CD8-positive, alpha-beta memory T cell (primary cell): ENCODE measurements at regions not wholly inside any gene's neighbourhood (a gene's known extent, or its start where the extent isn't known, plus 50 kb on each side); places are given as distances from the start of the nearest gene placed in this dataset.

ENCODE experiments used
- CTCF ChIA-PET: fragments of 350-600 bp; sonication (Branson Sonifier 250); formaldehyde crosslinking; loops from one replicate; lab custom pipeline; 2021; ENCODE audit warnings: antibody characterized with exemption; lab: Charles Lee
- POLR2A ChIA-PET: fragments of 350-600 bp; sonication (Branson Sonifier 250); formaldehyde crosslinking; loops from one replicate; lab custom pipeline; 2021; ENCODE audit warnings: antibody characterized with exemption; lab: Charles Lee
- DNase-seq, 5 donors: peaks; one replicate each; pipeline versions ENCODE4 v3.0.0 to v3.0.0-alpha.2; 2020 to 2022; ENCODE audit warnings: mixed read lengths in 1 of 5
- H3K27ac ChIP-seq: one replicate; pipeline ENCODE4 v1.7.0; 2013; ENCODE audit warnings: low read depth, mild to moderate bottlenecking, low read length, moderate library complexity
- H3K27me3 ChIP-seq: 2 replicates; pipeline ENCODE4 v1.7.0; 2013; ENCODE audit warnings: low read length, mild to moderate bottlenecking; ENCODE audit not compliant: insufficient read depth, poor library complexity, severe bottlenecking
- H3K36me3 ChIP-seq: 2 replicates; pipeline ENCODE4 v1.7.0; 2013; ENCODE audit warnings: mild to moderate bottlenecking, low read length, moderate library complexity; ENCODE audit not compliant: insufficient read depth
- H3K4me1 ChIP-seq: 2 replicates; pipeline ENCODE4 v1.7.0; 2013; ENCODE audit warnings: mild to moderate bottlenecking, low read length, moderate library complexity; ENCODE audit not compliant: insufficient read depth
- H3K4me3 ChIP-seq: 2 replicates; pipeline ENCODE4 v1.7.0; 2013; ENCODE audit warnings: mild to moderate bottlenecking, low read length
- H3K9me3 ChIP-seq: 2 replicates; pipeline ENCODE4 v1.7.0; 2013; ENCODE audit warnings: mild to moderate bottlenecking, low read length
- H3K27ac Mint-ChIP-seq, 8 donors: one replicate each; pipeline ENCODE4 v1.8.0; 2020 to 2021; ENCODE audit warnings: mixed read lengths in 8 of 8, mild to moderate bottlenecking in 6 of 8, inconsistent platforms in 3 of 8, moderate library complexity in 3 of 8
- H3K27me3 Mint-ChIP-seq, 2 donors: one replicate each; pipeline ENCODE4 v1.8.0; 2020 to 2021; ENCODE audit warnings: mixed read lengths in 2 of 2, mild to moderate bottlenecking in 1 of 2, moderate library complexity in 1 of 2
- H3K36me3 Mint-ChIP-seq, 3 donors: one replicate each; pipeline ENCODE4 v1.8.0; 2020 to 2021; ENCODE audit warnings: mixed read lengths in 3 of 3, inconsistent platforms in 1 of 3, mild to moderate bottlenecking in 1 of 3
- H3K4me1 Mint-ChIP-seq, 3 donors: one replicate each; pipeline ENCODE4 v1.8.0; 2020 to 2021; ENCODE audit warnings: mixed read lengths in 3 of 3, inconsistent platforms in 1 of 3, mild to moderate bottlenecking in 1 of 3
- H3K4me3 Mint-ChIP-seq, 7 donors: one replicate each; pipeline ENCODE4 v1.8.0; 2020 to 2021; ENCODE audit warnings: mixed read lengths in 7 of 7, mild to moderate bottlenecking in 6 of 7, moderate library complexity in 4 of 7, inconsistent platforms in 2 of 7
- H3K9me3 Mint-ChIP-seq, 5 donors: one replicate each; pipeline ENCODE4 v1.8.0; 2020 to 2022; ENCODE audit warnings: mixed read lengths in 5 of 5, mild to moderate bottlenecking in 3 of 5, moderate library complexity in 2 of 5, inconsistent platforms in 1 of 5

DNA sequence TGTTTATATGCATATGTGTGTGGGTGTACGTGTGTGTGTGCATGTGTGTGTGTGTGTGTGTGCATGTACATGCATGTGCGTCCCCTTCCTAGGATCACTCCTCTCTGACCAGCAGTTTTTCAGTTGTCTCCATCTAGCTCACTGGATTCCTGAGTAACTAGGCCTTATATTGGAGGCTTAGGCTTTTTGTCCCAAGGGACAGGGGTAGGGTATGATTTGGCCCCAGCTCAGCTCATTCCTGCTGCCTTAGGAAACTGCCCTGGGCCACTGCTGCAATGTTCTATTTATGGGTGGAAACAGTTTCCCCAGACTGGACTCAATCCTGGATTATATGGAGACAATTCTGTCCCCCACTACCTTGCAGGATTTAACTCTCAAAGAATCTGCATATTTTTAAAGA lies 68.8 kb upstream of the SDK1 start:
- H3K4me3 ChIP-seq: no peak overlapping the region
- H3K36me3 ChIP-seq: no peaks in the 10 kb centered on the region
- no peak overlapping the region for H3K27ac Mint-ChIP-seq
- peaks cover 10% of the 10 kb centered on the region for H3K9me3 ChIP-seq
- H3K4me1 Mint-ChIP-seq: peaks cover 0 to 16% (median 8%) of the 10 kb centered on the region in 3 donors
- ChIA-PET CTCF (no interaction called here), POLR2A (no interaction called here)
- H3K27ac ChIP-seq: no peak overlapping the region
- H3K4me3 Mint-ChIP-seq: no peak overlapping the region
- peaks cover 0 to 20% (median 0%) of the 10 kb centered on the region in 3 donors for H3K36me3 Mint-ChIP-seq
- H3K4me1 ChIP-seq: no peaks in the 10 kb centered on the region
- peaks cover 0 to 13% (median 13%) of the 10 kb centered on the region in 5 donors for H3K9me3 Mint-ChIP-seq
- H3K27me3 ChIP-seq: peaks cover 5% of the 10 kb centered on the region
- no peak for DNase-seq
- H3K27me3 Mint-ChIP-seq: peaks cover 13 to 42% of the 10 kb centered on the region in 2 donors

DNA sequence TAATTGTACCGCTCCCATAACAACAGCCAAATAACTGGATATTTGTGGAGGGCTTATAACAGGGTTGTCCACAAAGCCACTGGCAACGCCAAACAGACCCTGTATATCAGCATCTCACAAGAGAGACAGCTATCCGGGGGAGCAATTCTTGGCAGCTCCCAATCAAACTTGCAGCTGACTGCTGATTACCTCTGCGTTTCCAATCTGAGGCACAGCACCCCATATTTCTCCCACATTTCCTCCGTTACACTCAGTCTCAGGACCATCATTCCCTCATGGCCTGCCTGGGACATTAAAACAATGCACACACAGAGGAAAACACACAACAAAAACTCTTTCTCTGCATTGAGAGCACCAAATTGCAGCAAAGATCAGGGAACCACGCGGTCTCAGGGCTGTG lies 67.8 kb upstream of the SDK1 start:
- Histone ChIP-seq H3K27ac (no peak overlapping the region), H3K4me3 (no peak overlapping the region), H3K4me1 (no peaks in the 10 kb centered on the region), H3K36me3 (no peaks in the 10 kb centered on the region), H3K27me3 (peaks cover 5% of the 10 kb centered on the region), H3K9me3 (peaks cover 10% of the 10 kb centered on the region)
- Mint-ChIP-seq H3K27ac (no peak overlapping the region), H3K4me3 (no peak overlapping the region), H3K4me1 (peaks cover 0 to 10% (median 4%) of the 10 kb centered on the region in 3 donors), H3K27me3 (peaks cover 10 to 49% of the 10 kb centered on the region in 2 donors), H3K36me3 (peaks cover 0 to 25% (median 0%) of the 10 kb centered on the region in 3 donors), H3K9me3 (peaks cover 0 to 13% (median 13%) of the 10 kb centered on the region in 5 donors)
- ChIA-PET CTCF (interaction anchor here (0.7 kb wide), 1 partner anchor 308 kb away, joined by 5 read pairs; no protein-coding TSS in a partner anchor), POLR2A (no interaction called here)
- no peak for DNase-seq

DNA sequence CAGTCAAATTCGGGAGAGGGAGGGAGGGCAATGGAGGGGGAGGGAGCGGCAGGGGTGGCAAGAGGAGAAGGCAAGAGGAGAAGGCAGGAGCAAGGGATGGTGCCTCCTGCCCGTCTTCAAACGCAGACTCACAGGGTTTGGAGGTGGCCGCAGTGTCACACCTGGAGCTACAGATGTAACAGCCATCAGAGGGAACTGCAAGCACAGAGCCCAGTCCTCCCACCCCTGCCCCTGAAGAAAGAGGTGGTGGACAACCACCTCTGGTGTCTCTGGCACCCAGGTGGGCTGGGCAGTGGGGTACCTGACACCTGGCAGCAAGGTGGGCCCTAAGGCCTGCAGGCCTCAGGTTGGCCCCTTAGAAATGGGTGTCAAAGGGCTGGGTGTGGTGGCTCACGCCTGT lies 67.0 kb upstream of the SDK1 start:
- H3K27ac ChIP-seq: no peak overlapping the region
- no peaks in the 10 kb centered on the region for H3K4me1 ChIP-seq
- POLR2A ChIA-PET: no interaction called here
- Mint-ChIP-seq H3K27ac (no peak overlapping the region), H3K36me3 (peaks cover 0 to 25% (median 0%) of the 10 kb centered on the region in 3 donors), H3K9me3 (peaks cover 0 to 13% (median 13%) of the 10 kb centered on the region in 5 donors), H3K4me3 (no peak overlapping the region), H3K4me1 (peaks cover 0 to 5% (median 0%) of the 10 kb centered on the region in 3 donors), H3K27me3 (peaks cover 10 to 49% of the 10 kb centered on the region in 2 donors)
- CTCF ChIA-PET: interaction anchor here (0.7 kb wide), 1 partner anchor 307 kb away, joined by 5 read pairs; no protein-coding TSS in a partner anchor
- H3K36me3 ChIP-seq: no peaks in the 10 kb centered on the region
- peaks cover 5% of the 10 kb centered on the region for H3K27me3 ChIP-seq
- no peak for DNase-seq
- no peak overlapping the region for H3K4me3 ChIP-seq
- H3K9me3 ChIP-seq: peaks cover 10% of the 10 kb centered on the region

DNA sequence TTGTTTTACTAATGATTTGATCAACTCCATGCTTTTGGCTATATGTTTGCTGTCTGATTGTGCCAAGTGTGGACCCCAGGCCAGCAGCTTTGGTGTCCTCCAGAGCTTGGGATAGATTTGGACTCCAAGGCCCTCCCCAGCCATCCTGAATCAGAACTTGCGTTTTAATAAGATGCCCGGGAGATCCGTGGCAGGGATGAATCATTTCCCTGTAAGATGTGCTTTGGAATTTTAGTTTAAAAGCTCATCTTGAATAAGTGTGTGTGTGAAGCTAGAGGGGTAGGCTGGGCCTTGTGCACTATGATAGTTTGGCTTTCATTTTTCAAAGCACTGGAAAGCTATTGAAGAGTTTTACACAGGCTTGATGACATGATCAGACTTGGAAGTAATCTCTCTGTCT lies 66.2 kb upstream of the SDK1 start:
- ChIA-PET CTCF (no interaction called here), POLR2A (no interaction called here)

DNA sequence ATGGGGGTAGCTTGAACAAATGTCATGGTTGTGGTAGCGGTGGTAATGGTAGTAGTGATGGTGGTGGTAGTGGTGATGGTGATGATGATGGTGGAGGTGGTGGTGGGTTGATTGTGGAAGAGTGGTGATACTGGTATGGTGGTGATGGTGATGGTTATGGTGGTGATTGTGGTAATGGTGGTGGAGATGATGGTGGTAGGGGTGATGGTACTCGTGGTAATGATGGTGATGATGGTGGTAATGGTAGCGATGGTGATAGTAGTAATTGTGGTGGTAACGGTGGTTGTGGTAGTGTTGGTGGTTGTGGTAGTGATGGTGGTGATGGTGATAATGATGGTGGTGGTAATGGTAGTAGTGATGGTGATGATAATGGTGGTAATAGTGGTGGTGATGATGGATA lies 65.7 kb upstream of the SDK1 start:
- Mint-ChIP-seq H3K27me3 (peaks cover 11 to 49% of the 10 kb centered on the region in 2 donors), H3K27ac (no peak overlapping the region), H3K36me3 (peaks cover 0 to 25% (median 0%) of the 10 kb centered on the region in 3 donors), H3K4me1 (no peaks in the 10 kb centered on the region), H3K9me3 (peaks cover 0 to 13% (median 13%) of the 10 kb centered on the region in 5 donors), H3K4me3 (no peak overlapping the region)
- H3K9me3 ChIP-seq: peaks cover 10% of the 10 kb centered on the region
- no peaks in the 10 kb centered on the region for H3K4me1 ChIP-seq
- H3K27me3 ChIP-seq: peaks cover 5% of the 10 kb centered on the region
- POLR2A ChIA-PET: no interaction called here
- no peak overlapping the region for H3K4me3 ChIP-seq
- no peak for DNase-seq
- H3K36me3 ChIP-seq: no peaks in the 10 kb centered on the region
- CTCF ChIA-PET: no interaction called here
- H3K27ac ChIP-seq: no peak overlapping the region

More for the DNA sequence above, 66.2 kb upstream of the SDK1 start:
- no peak overlapping the region for H3K27ac ChIP-seq
- peaks cover 5% of the 10 kb centered on the region for H3K27me3 ChIP-seq
- Mint-ChIP-seq H3K4me3 (no peak overlapping the region), H3K9me3 (peaks cover 0 to 13% (median 13%) of the 10 kb centered on the region in 5 donors), H3K27me3 (peaks cover 11 to 49% of the 10 kb centered on the region in 2 donors), H3K27ac (no peak overlapping the region), H3K4me1 (no peaks in the 10 kb centered on the region), H3K36me3 (peaks cover 0 to 25% (median 0%) of the 10 kb centered on the region in 3 donors)
- H3K9me3 ChIP-seq: peaks cover 10% of the 10 kb centered on the region
- no peak overlapping the region for H3K4me3 ChIP-seq
- no peaks in the 10 kb centered on the region for H3K4me1 ChIP-seq
- DNase-seq: no peak
- no peaks in the 10 kb centered on the region for H3K36me3 ChIP-seq

DNA sequence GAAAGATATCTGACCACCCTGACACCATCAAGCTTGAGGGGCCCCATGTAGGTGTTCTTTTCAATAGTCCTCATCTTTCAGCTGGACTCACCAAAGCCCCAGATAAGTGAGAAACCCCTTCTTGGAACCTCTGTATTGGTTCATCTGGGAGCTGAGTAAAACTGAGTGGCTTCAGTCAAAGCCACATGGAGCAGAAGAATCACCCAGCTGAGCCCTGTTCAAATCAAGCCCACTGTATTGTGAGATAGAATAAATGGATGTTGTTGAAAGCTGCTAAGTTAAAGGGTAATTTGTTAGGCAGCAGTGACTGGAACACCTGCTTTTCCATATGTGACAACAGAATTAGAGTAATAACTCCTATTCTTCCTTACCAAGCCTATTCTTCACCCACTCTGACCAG lies 64.8 kb upstream of the SDK1 start:
- CTCF ChIA-PET: no interaction called here
- peaks cover 0 to 14% (median 13%) of the 10 kb centered on the region in 5 donors for H3K9me3 Mint-ChIP-seq
- POLR2A ChIA-PET: no interaction called here

DNA sequence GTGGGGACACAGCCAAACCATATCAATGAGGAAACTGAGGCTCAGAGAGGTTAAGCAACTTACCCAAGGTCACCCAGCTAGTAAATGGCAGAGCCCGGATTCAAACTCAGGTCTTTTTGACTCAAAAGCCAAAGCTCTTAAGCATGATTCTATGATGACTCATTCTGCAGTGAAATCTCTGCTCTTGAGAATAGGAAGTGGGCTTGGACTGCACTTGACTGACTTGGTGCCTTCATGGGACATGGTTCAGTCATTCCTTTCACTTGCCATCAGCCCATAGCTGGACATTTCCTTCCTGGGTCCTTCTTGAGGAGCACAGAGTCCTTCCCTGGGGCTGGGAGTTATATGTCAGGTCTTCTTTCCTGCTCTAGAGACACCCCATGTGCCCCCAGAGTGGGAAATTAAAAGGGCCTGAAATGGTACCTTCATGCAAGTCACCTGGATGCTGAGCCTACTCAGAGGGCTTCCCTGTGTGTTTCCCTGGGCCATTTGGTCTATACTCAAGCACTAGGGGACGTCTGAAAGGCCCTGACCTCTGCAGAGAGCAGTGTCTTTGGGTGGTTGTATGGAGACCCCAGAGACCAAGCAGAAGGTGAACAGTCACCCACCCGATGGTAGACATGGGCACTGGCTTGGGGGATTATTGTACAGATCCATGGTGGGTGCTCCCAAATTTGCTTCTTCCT lies 62.4 kb upstream of the SDK1 start:
- Mint-ChIP-seq H3K27me3 (peaks cover 8 to 31% of the 10 kb centered on the region in 2 donors), H3K9me3 (peaks cover 0 to 14% (median 13%) of the 10 kb centered on the region in 5 donors), H3K36me3 (peaks cover 0 to 25% (median 0%) of the 10 kb centered on the region in 3 donors), H3K4me1 (no peaks in the 10 kb centered on the region), H3K27ac (no peak overlapping the region), H3K4me3 (no peak overlapping the region)
- no peak overlapping the region for H3K4me3 ChIP-seq
- no peak overlapping the region for H3K27ac ChIP-seq
- CTCF ChIA-PET: no interaction called here
- POLR2A ChIA-PET: no interaction called here
- H3K4me1 ChIP-seq: no peaks in the 10 kb centered on the region
- no peak for DNase-seq
- no peaks in the 10 kb centered on the region for H3K36me3 ChIP-seq
- peaks cover 5% of the 10 kb centered on the region for H3K27me3 ChIP-seq
- H3K9me3 ChIP-seq: peaks cover 10% of the 10 kb centered on the region

More for the DNA sequence above, 64.8 kb upstream of the SDK1 start:
- Mint-ChIP-seq H3K27me3 (peaks cover 10 to 47% of the 10 kb centered on the region in 2 donors), H3K4me1 (no peaks in the 10 kb centered on the region), H3K27ac (no peak overlapping the region), H3K36me3 (peaks cover 0 to 25% (median 0%) of the 10 kb centered on the region in 3 donors), H3K4me3 (no peak overlapping the region)
- no peak overlapping the region for H3K4me3 ChIP-seq
- H3K27me3 ChIP-seq: peaks cover 5% of the 10 kb centered on the region
- no peaks in the 10 kb centered on the region for H3K4me1 ChIP-seq
- H3K27ac ChIP-seq: no peak overlapping the region
- H3K36me3 ChIP-seq: no peaks in the 10 kb centered on the region
- peaks cover 10% of the 10 kb centered on the region for H3K9me3 ChIP-seq
- no peak for DNase-seq

DNA sequence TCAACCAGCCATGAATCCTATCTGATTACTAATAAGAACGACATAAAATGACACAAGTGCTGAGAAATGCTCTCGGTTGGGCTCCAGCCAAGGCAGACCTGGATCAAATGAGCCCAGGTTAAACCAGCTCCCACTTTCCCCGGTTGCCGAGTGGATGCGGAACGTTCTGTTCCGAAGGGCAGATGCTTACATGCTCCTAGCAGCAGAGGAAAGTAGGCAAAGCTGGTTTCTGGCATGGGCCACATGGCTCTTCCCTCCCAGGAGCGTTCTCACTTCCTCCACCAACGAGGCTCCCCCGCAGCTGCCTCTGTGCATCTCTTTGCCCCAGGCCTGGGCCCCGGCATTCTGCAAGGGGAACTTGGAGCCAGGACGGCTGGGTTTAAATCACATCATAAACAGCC lies 61.8 kb upstream of the SDK1 start:
- DNase-seq: no peak
- CTCF ChIA-PET: no interaction called here
- no peaks in the 10 kb centered on the region for H3K36me3 ChIP-seq
- no peak overlapping the region for H3K4me3 ChIP-seq
- Mint-ChIP-seq H3K4me3 (no peak overlapping the region), H3K9me3 (peaks cover 0 to 14% (median 13%) of the 10 kb centered on the region in 5 donors), H3K4me1 (no peaks in the 10 kb centered on the region), H3K27ac (no peak overlapping the region), H3K27me3 (peaks cover 8 to 29% of the 10 kb centered on the region in 2 donors), H3K36me3 (peaks cover 0 to 25% (median 0%) of the 10 kb centered on the region in 3 donors)
- no peak overlapping the region for H3K27ac ChIP-seq
- H3K4me1 ChIP-seq: no peaks in the 10 kb centered on the region
- H3K27me3 ChIP-seq: peaks cover 5% of the 10 kb centered on the region
- peaks cover 10% of the 10 kb centered on the region for H3K9me3 ChIP-seq
- POLR2A ChIA-PET: interaction anchor here (0.6 kb wide), 1 partner anchor 9 kb away, joined by 4 read pairs; no protein-coding TSS in a partner anchor
